GM19397 (cell line): ENCODE measurements at regions not wholly inside any gene's neighbourhood (a gene's known extent, or its start where the extent isn't known, plus 50 kb on each side); places are given as distances from the start of the nearest gene placed in this dataset.
"Not testable (repeated sequence)": the region's sequence is repeated elsewhere in the genome, so short reads cannot be mapped to it uniquely, and the experiment has no call there.

ENCODE experiments used
- ATAC-seq: cut with Tn5 transposase; IDR thresholded peaks from one replicate; pipeline ENCODE4 v1.9.1; 2021; ENCODE audit warnings: mild to moderate bottlenecking, moderate library complexity; ENCODE audit not compliant: unreplicated experiment

DNA sequence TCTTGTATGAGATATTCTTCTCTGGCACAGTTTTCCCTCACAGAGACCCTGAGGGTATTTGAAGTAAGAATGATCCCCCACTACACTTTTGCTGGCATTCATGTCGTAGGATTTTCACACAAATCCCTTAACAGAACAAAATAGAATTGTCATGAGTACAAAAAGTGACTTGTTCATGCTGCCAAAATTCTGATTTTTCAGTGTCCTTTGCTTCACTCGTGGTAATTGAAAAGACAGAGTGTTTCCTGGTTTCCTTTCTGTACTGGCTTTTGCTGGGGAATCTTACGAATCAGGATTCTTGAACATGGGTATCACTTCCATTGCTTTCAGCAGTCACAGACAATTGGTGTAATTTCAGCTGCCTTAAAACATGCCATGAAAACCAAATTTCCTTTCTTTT, 756.3 kb downstream of the REEP3 start:
- ATAC-seq: no peak

- no peak for ATAC-seq
Observed at GRCh38 chr10:64283621-64284020, 762.4 kb downstream of the REEP3 start.

DNA sequence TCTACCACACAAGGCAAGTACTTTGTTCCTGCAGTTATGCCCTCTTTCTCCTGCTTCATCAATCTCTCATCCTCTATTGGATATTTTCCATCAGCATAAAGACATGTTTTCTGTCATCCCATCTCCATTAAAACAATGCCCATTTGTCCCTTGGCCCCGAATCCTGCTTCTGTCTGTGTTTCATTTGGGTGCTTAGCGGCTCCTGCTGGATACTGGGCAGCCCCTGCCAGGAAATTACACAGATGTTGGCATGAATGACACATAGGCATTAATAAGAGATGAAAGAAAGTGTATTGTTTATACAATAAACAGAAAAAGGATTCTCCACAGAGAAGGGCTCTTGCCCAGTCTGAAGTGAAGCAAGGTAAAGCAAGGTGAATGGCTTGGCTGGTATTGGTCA, 765.3 kb downstream of the REEP3 start:
- no peak for ATAC-seq

GRCh38 chr10:64288404-64288803, 767.2 kb downstream of the REEP3 start:
- no peak for ATAC-seq

GRCh38 chr10:64303566-64303965, 782.4 kb downstream of the REEP3 start:
- ATAC-seq: no peak

GRCh38 chr10:64306729-64307327, 785.6 kb downstream of the REEP3 start:
- ATAC-seq: no peak

- ATAC-seq: no peak
Observed at GRCh38 chr10:64312876-64313275, 791.7 kb downstream of the REEP3 start.

DNA sequence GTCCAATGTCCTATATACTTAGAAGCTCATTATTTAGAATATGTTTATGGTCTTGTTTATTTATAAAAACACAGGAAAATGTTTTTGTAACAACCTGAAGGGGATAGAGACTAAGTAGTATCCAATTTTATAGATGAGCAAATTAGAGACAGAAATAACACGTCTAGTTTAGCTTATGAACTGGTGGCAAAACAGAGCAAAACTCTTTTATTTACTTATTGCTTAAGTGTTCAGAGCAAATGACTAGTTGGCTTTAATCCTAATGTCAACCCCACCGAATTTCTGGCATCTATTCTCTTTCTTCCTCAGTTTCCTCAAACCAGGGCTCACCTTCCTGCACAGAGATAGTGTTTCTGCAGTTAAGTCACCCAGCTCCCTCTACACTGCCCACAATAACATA, 792.8 kb downstream of the REEP3 start:
- ATAC-seq: no peak

GRCh38 chr10:64316416-64316815, 795.2 kb downstream of the REEP3 start:
- ATAC-seq: no peak

GRCh38 chr10:64316833-64317232, 795.6 kb downstream of the REEP3 start:
- ATAC-seq: no peak

- no peak for ATAC-seq
Observed at GRCh38 chr10:64320448-64320847, 799.2 kb downstream of the REEP3 start.

GRCh38 chr10:64329510-64329909, 808.3 kb downstream of the REEP3 start:
- ATAC-seq: no peak

DNA sequence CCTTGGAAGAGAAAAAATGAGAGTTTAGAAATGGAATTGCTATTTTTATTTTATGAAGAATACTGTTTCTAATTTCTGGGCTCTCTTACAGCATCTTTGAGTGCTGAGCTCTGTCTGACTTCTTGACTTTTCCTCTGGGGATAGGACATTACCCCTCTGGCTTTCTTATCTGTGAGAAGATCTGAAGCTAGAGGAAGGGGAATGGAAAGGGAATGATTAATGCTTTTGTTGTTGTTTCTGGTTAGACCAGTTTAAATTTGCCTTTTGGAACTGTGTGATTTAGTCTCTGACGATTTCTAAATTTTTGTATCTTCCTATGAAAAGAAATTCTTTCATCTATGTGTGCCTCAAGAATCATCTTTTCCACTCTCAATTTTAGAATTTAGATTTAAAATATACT, 811.4 kb downstream of the REEP3 start:
- no peak for ATAC-seq

- ATAC-seq: no peak
Observed at GRCh38 chr10:64334084-64334483, 812.9 kb downstream of the REEP3 start.

GRCh38 chr10:64344211-64344610, 823.0 kb downstream of the REEP3 start:
- no peak for ATAC-seq

DNA sequence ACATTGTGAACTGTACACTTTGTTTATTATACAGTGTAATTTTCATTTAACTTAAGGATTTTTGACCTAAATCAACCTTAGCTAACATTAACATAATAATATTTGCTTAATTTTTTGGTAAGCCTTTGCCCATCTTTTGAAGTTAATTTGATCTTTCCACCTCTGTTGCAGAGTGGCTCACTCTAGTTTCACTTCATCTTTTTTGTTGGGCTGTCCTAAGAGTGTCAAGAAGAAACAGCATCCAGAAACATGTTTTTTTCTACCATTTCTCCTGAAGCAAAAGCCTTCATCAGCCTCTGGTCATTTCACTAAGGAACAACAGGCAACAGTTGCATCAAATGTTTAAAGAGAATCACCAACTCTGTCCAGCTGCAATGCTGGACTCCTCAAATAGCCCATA, 824.7 kb downstream of the REEP3 start:
- ATAC-seq: no peak

DNA sequence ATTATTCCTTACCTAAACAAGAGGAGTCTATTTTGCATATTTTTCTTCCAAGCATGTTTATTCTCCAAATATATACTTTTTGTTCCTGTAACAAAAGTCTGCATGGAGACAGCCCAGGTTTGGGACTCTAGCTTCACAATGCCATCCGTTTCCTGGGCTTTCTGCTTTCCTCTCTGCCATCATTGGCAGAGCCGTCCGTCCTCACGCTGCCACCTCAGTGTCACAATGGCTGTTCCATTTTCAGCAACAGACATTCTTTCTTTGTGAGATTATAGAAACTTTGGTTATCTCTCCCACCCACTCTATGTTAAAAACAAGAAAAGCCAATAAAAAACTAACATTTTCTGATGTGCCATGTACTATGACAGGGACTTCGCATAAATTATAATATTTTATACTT, 825.2 kb downstream of the REEP3 start:
- no peak for ATAC-seq

DNA sequence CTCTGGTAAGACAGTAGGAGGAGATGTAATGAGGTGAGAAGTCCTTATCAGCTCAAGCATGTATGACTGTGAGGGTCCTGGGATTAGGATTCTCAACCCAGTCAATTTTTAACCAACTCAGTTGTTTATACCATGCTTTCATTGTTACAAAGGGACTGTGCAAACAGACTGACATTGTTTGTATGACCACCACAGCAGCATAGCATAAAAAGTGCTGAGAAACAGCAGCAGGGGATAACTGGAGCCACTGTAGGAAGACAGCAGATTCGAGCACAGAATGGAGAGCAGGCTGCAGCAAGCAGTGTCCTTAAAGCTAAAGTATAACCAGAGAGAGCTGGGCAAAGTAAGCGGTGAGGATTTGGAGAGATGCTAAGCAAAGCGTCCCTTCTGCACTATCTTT, 829.5 kb downstream of the REEP3 start:
- ATAC-seq: no peak

DNA sequence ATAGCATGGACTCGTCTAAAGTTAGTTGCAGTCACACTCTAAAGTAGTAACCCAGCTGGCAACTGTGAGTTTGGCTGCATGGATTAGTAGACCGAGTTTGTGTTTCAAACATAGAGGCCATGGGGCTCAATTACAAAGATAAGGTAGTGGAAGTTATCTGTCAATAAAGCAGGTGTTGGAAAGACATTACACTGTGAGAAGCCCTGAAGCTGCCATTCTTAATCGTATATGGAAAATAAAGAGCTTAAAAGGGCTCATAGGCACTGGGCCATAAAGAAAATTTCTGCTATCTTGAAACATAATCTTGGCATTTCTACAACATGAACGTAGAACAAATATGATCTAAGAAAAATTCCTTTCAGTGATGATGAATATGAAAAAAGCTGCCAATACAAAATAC, 837.7 kb downstream of the REEP3 start:
- no peak for ATAC-seq

DNA sequence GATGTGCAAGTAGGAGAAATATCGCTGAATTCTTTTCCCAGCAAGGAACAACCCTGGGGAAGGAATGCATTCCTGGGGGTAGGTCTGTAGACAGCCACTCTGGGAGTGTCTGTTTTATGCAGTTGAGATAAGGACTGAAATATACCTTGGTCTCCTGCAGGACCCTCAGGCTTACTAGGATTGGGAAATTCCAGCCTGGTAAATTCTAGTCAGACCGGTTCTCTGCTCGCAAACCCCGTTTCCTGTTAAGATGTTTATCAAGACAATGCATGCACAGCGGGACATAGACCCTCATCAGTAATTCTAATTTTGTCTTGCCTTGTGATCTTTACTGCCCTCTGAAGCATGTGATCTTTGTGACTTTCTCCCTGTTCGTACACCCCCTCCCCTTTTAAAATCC, 839.0 kb downstream of the REEP3 start:
- not testable (repeated sequence) for ATAC-seq

DNA sequence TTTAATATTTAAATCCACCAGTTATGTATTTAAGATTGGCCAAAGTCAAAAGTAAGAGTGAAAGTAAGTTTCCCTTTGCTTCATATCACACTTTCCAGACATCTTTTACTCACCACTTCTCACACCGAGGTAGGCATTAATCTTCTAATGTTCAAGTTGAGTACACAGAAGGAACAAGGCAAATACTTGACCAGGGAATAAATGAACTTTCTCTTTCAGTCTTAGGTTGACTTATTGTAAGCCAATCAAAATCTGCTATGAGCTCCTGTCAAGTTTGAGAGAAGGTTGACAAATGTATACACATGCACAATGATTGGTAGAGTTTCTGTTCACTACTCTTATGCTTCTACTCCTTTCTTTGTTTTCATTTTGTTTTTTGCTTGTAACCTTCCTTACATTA, 842.5 kb downstream of the REEP3 start:
- no peak for ATAC-seq

GRCh38 chr10:64365663-64366062, 844.5 kb downstream of the REEP3 start:
- ATAC-seq: no peak

- ATAC-seq: no peak
Observed at GRCh38 chr10:64368298-64368697, 847.1 kb downstream of the REEP3 start.
